ENCODE measurements at regions not wholly inside any gene's neighbourhood (a gene's known extent, or its start where the extent isn't known, plus 50 kb on each side); places are given as distances from the start of the nearest gene placed in this dataset.

- TF ChIP-seq, protein P1, sequence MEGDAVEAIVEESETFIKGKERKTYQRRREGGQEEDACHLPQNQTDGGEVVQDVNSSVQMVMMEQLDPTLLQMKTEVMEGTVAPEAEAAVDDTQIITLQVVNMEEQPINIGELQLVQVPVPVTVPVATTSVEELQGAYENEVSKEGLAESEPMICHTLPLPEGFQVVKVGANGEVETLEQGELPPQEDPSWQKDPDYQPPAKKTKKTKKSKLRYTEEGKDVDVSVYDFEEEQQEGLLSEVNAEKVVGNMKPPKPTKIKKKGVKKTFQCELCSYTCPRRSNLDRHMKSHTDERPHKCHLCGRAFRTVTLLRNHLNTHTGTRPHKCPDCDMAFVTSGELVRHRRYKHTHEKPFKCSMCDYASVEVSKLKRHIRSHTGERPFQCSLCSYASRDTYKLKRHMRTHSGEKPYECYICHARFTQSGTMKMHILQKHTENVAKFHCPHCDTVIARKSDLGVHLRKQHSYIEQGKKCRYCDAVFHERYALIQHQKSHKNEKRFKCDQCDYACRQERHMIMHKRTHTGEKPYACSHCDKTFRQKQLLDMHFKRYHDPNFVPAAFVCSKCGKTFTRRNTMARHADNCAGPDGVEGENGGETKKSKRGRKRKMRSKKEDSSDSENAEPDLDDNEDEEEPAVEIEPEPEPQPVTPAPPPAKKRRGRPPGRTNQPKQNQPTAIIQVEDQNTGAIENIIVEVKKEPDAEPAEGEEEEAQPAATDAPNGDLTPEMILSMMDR (IDR thresholded peaks at IDR 0.05) = no peak
- TF ChIP-seq POLR2A (IDR thresholded peaks at IDR 0.05) = no peak
These were observed 126.5 kb upstream of the MEX3C start for GRCh38 chr18:51323961-51324360.

Data from uterus (tissue), 2 donors.